Breast epithelium (tissue), 4 donors: ENCODE measurements at regions not wholly inside any gene's neighbourhood (a gene's known extent, or its start where the extent isn't known, plus 50 kb on each side); places are given as distances from the start of the nearest gene placed in this dataset.

ENCODE experiments used
- DNase-seq, 2 donors: peaks; one replicate each; pipeline ENCODE4 v3.0.0-alpha.2; 2019; ENCODE audit warnings: low spot score in 2 of 2
- H3K27ac ChIP-seq, 2 donors: fragments of 200-600 bp; sonication (generic) in 1 of 2; one replicate each; pipeline ENCODE4 v1.5.1; 2016 to 2019; ENCODE audit warnings: mild to moderate bottlenecking in 1 of 2
- H3K27me3 ChIP-seq, 2 donors: fragments of 200-600 bp; sonication (generic) in 1 of 2; one replicate each; pipeline versions ENCODE4 v1.5.1 to v1.6.0; 2017 to 2019; ENCODE audit warnings: control low read depth in 1 of 2, mild to moderate bottlenecking in 1 of 2
- H3K36me3 ChIP-seq: fragments of 200-600 bp; one replicate; pipeline ENCODE4 v1.5.1; 2019
- H3K4me1 ChIP-seq, 2 donors: fragments of 200-600 bp; sonication (generic); one replicate each; pipeline ENCODE4 v1.5.1; 2016 to 2019; ENCODE audit warnings: control low read depth in 1 of 2
- H3K4me3 ChIP-seq, 3 donors: fragments of 200-600 bp; sonication (generic); 1 replicate in 2 of 3; 2 replicates in 1 of 3; pipeline ENCODE4 v1.5.1; 2016 to 2019; ENCODE audit warnings: mild to moderate bottlenecking in 3 of 3, moderate library complexity in 2 of 3
- H3K9me3 ChIP-seq, 2 donors: fragments of 200-600 bp; sonication (generic) in 1 of 2; one replicate each; pipeline ENCODE4 v1.5.1; 2016 to 2019; ENCODE audit warnings: control low read depth in 1 of 2
- CTCF ChIP-seq, 3 donors: fragments of 450-650 bp; IDR thresholded peaks; one replicate each; pipeline ENCODE4 v1.5.1; 2016 to 2017; ENCODE audit warnings: antibody characterized with exemption in 3 of 3, mild to moderate bottlenecking in 3 of 3, moderate library complexity in 3 of 3
- POLR2A ChIP-seq: fragments of 450-650 bp; IDR thresholded peaks from one replicate; pipeline ENCODE4 v1.6.1; 2016; ENCODE audit warnings: antibody characterized with exemption, mild to moderate bottlenecking, moderate library complexity
- POLR2AphosphoS5 ChIP-seq, 3 donors: sonication (generic); formaldehyde crosslinking; IDR thresholded peaks; one replicate each; pipeline ENCODE4 v1.6.1; 2017; ENCODE audit warnings: antibody characterized with exemption in 3 of 3
- intact Hi-C: fragments of 100-400 bp; cut with DNase I; formaldehyde crosslinking; loops from one replicate; pipeline ENCODE4 v1.15.1; 2023; ENCODE audit warnings: low total_unique reads

DNA sequence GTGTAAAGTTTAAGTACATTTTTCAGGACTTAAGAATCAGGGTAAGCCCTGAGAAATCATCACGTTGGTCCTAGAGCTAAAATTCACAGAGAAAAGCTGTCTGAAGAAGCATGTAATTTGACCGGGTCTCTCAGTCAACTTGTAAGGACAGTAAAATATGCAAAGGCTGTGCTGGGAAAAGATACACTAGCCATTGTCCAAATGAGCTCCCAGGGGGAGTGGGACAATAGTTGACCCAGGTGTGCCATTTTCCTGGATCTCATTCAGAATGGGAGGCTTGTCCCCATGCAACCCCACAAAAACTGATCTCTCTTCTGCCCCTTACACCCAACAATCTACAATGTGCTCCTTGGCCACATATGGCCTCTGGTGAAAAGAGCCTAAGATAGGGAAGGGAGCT, 437.9 kb downstream of the KLF12 start:
- Histone ChIP-seq H3K4me1 (no peaks in the 10 kb centered on the region), H3K27ac (no peak overlapping the region), H3K36me3 (no peaks in the 10 kb centered on the region), H3K4me3 (no peak overlapping the region), H3K9me3 (no peaks in the 10 kb centered on the region), H3K27me3 (no peaks in the 10 kb centered on the region)
- intact Hi-C loops = no loop called here
- no peak for DNase-seq
- TF ChIP-seq CTCF (IDR thresholded peaks at IDR 0.05) (no peak), POLR2AphosphoS5 (IDR thresholded peaks at IDR 0.05) (no peak), POLR2A (no peak)

- DNase-seq = no peak
- TF ChIP-seq POLR2AphosphoS5 (IDR thresholded peaks at IDR 0.05) (no peak), POLR2A (no peak), CTCF (IDR thresholded peaks at IDR 0.05) (no peak)
- Histone ChIP-seq H3K27ac (no peak overlapping the region), H3K9me3 (no peaks in the 10 kb centered on the region), H3K27me3 (no peaks in the 10 kb centered on the region), H3K36me3 (no peaks in the 10 kb centered on the region), H3K4me1 (no peaks in the 10 kb centered on the region), H3K4me3 (no peak overlapping the region)
- intact Hi-C loops = no loop called here
Observed at GRCh38 chr13:73695325-73695724, 438.9 kb downstream of the KLF12 start.

DNA sequence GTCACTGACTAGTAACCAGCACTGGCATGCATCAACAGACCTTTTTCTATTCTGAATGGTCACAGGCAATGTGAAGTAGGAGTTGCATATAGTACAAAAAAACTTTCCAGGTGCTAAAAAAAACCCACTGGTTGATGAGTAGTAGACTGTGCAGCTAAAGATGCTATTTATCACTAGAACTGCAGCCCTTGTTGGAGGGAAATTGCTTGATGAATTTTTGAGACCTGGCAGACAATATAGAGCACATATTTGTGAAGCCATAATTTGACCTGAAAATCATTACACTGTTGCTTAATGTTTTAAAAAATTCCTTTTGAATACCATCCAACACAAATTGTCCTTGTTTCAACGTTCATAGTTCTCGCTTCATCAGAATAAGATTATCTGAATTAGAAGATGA, 441.0 kb downstream of the KLF12 start:
- TF ChIP-seq CTCF (IDR thresholded peaks at IDR 0.05) (no peak), POLR2AphosphoS5 (IDR thresholded peaks at IDR 0.05) (no peak), POLR2A (no peak)
- no peaks in the 10 kb centered on the region for H3K36me3 ChIP-seq
- intact Hi-C loops = no loop called here
- no peaks in the 10 kb centered on the region for H3K27me3 ChIP-seq
- no peaks in the 10 kb centered on the region for H3K9me3 ChIP-seq
- DNase-seq = no peak
- H3K4me3 ChIP-seq = no peak overlapping the region
- no peaks in the 10 kb centered on the region for H3K4me1 ChIP-seq
- H3K27ac ChIP-seq = no peak overlapping the region

GRCh38 chr13:73691891-73692290, 442.3 kb downstream of the KLF12 start:
- Histone ChIP-seq H3K27me3 (no peaks in the 10 kb centered on the region), H3K9me3 (no peaks in the 10 kb centered on the region), H3K4me1 (no peaks in the 10 kb centered on the region), H3K36me3 (no peaks in the 10 kb centered on the region), H3K4me3 (no peak overlapping the region), H3K27ac (no peak overlapping the region)
- DNase-seq = no peak
- TF ChIP-seq POLR2A = no peak
- intact Hi-C loops = no loop called here

DNA sequence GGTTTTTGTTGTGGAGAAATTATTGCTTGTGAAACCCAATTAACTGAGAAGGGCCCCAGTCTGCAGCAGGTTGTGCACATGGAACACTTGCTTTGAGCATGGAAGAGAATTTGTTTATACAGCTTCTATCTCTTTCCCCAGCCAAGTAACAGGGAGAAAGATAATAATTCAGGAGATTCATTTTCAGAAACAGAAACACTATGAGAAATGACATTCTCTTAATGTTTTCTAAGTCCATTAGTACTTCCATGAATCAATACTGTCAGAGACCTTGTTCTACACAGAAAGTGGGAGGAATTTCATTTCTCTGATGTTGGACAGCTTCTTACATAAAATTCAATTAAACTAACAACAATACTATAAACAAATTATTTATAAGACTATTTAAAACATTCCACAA, 446.3 kb downstream of the KLF12 start:
- no peak overlapping the region for H3K27ac ChIP-seq
- no peak for DNase-seq
- H3K4me1 ChIP-seq = peaks cover 0 to 4% of the 10 kb centered on the region in 2 donors
- H3K4me3 ChIP-seq = no peak overlapping the region
- H3K9me3 ChIP-seq = no peaks in the 10 kb centered on the region
- intact Hi-C loops = no loop called here
- no peaks in the 10 kb centered on the region for H3K27me3 ChIP-seq
- H3K36me3 ChIP-seq = no peaks in the 10 kb centered on the region
- TF ChIP-seq CTCF (IDR thresholded peaks at IDR 0.05) (no peak), POLR2AphosphoS5 (IDR thresholded peaks at IDR 0.05) (no peak), POLR2A (no peak)

DNA sequence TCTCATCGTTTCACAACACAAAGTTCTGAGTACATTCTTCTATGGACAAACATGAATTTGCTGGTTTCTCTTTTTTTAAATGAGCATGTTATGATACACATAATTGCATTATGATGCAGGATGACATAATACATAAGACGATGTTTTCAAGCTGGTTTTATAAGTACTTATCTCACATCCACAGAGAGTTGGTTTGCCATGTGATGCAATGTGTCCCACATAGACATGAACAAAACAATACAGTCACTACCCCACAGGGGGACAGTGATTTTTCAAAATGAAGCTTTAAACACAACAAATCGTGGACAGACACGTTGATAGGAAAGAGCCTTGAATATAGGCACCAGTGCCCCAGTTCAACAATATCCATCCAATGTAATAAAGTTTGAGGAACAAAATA, 447.1 kb downstream of the KLF12 start:
- Histone ChIP-seq H3K4me3 (no peak overlapping the region), H3K36me3 (no peaks in the 10 kb centered on the region), H3K9me3 (no peaks in the 10 kb centered on the region), H3K27ac (no peak overlapping the region), H3K4me1 (peaks cover 0 to 4% of the 10 kb centered on the region in 2 donors), H3K27me3 (no peaks in the 10 kb centered on the region)
- no peak for DNase-seq
- no peak for TF ChIP-seq POLR2A
- TF ChIP-seq POLR2AphosphoS5 (IDR thresholded peaks at IDR 0.05) = no peak
- no peak for TF ChIP-seq CTCF (IDR thresholded peaks at IDR 0.05)
- intact Hi-C loops = no loop called here
